GM21619 (cell line): ENCODE measurements at regions not wholly inside any gene's neighbourhood (a gene's known extent, or its start where the extent isn't known, plus 50 kb on each side); places are given as distances from the start of the nearest gene placed in this dataset.

Experiments used
- ATAC-seq: cut with Tn5 transposase; IDR thresholded peaks from one replicate; pipeline ENCODE4 v1.9.1; 2021; ENCODE audit not compliant: unreplicated experiment

GRCh38 chr11:110798201-110798900 is 86.1 kb upstream of the ARHGAP20 start:
- no peak for ATAC-seq

- peak; percentile 76 for ATAC-seq
Observed at GRCh38 chr11:110797453-110797852, 85.2 kb upstream of the ARHGAP20 start.

GRCh38 chr11:110795112-110795624 is 82.9 kb upstream of the ARHGAP20 start:
- no peak for ATAC-seq

GRCh38 chr11:110793556-110793955 is 81.3 kb upstream of the ARHGAP20 start:
- no peak for ATAC-seq

GRCh38 chr11:110791621-110792020 is 79.4 kb upstream of the ARHGAP20 start:
- ATAC-seq = no peak

DNA sequence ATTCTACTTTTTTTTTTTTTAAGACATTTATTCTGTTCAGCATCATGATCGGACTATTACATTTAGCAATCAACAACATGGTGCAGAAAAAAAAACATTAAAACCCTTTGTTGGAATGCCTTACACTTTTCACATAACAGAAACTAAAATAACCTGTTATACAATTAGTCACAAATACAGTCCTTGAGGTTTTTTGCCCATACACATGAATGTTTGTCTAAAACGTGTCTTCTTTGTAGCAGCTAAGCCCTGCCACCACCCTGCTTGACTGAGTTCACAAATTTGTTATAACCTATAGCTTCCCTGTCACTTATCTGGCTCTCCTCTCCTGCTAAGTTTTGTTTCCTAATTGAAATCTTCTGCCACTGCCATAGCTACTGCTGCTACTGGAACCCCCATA is 75.4 kb upstream of the ARHGAP20 start:
- no peak for ATAC-seq

- ATAC-seq = no peak
Observed at GRCh38 chr11:110786226-110786902, 74.1 kb upstream of the ARHGAP20 start.

GRCh38 chr11:110785398-110785797 is 73.2 kb upstream of the ARHGAP20 start:
- no peak for ATAC-seq

- ATAC-seq = no peak
Observed at GRCh38 chr11:110782616-110783015, 70.4 kb upstream of the ARHGAP20 start.

DNA sequence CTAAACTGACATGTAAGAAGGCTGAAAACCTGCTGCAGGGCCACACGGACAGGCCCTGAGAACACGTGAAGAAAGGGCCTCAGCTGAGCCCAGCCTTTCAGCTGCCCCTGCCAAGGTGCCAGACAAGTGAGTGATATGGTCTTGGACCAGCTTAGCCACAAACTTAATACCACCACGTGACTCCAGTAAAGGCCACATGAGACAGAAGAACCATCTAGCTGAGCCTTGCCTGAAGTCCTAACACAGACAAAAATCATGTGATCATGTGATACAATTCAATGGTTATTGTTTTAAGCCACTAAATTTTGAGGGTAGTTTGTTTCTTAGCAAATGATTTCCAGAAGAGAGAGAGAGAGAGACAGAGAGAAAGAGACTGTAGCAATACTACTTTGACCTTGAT is 66.9 kb upstream of the ARHGAP20 start:
- ATAC-seq = no peak

- no peak for ATAC-seq
Observed at GRCh38 chr11:110778343-110778742, 66.1 kb upstream of the ARHGAP20 start.

- no peak for ATAC-seq
Observed at GRCh38 chr11:110777775-110778174, 65.5 kb upstream of the ARHGAP20 start.

DNA sequence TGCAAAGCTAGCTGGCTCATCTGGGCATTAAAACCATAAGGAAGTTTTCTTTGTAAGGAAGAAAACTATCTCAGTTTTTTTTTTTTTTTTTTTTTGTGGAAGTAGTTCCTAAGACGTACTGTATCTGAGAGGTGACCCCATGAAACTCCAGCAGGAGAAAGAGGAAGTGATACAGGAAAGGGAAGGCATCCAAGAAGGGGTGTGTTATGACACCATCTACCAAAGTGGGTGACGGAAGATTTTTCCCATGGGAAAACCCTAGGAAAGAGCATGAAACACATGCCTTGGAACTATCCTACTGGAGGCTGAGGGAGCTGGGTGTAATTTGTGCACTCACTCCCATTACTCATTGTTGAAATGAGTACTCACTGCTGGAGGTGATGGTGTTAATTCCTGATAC is 63.8 kb upstream of the ARHGAP20 start:
- no peak for ATAC-seq

GRCh38 chr11:110774138-110775014 is 62.1 kb upstream of the ARHGAP20 start:
- ATAC-seq = no peak

GRCh38 chr11:110773442-110773841 is 61.2 kb upstream of the ARHGAP20 start:
- ATAC-seq = no peak

- ATAC-seq = no peak
Observed at GRCh38 chr11:110772863-110773262, 60.6 kb upstream of the ARHGAP20 start.

DNA sequence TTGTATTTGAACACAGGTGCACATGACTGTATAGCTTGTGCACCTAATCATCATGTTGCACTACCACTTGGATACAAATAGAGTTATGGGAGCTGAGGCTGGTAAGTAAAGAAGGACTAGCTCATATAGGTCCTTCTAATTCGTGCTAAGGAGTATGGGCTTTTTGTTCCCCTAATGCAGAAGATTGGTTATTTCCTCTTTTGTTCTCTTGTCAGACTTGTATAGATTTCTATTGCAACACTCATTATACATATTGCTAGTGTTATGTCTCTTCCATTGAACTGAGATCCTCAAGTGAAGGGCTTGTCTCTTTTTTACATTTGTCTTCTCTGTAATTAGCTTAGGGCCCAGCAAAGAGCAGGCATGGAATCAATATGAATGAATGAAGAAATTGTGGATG is 54.1 kb upstream of the ARHGAP20 start:
- ATAC-seq = no peak

DNA sequence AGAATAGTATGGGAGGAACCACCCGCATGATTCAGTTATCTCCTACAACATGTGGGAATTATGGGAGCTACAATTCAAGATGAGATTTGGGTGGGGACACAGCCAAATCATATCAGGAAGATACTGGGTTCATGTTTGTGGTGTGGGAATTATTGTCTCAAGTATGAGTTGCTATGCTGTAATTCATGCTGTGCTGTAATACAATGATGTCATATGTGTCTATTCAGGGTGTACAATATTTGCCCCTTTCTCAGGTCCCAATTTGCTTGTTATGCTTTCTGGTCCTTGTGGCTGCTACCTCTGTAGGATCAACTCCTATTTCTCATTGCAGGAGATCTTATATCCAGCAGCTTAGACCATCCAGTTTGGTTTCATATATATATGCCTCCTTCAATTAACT is 52.2 kb upstream of the ARHGAP20 start:
- no peak for ATAC-seq

GRCh38 chr11:110763249-110764011 is 51.2 kb upstream of the ARHGAP20 start:
- ATAC-seq = no peak

DNA sequence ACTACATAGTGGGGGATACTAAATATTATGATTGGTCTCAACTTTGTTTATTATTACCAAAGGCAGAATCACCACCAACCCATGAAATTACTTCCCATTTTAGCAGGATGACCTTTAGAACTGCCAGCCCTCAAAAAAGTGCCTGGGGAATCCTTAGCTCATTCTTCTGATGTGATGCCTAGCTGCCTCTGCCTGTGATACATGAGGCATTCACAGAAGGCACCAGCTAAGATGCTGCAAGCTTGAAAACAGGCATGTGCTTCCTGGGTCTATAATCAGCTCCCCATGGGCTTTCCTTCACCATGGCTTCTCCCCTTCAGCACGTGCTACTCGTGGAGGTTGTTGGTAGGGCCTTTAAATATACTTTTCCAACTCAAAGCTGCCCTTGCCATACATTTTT is 50.4 kb upstream of the ARHGAP20 start:
- no peak for ATAC-seq
